Duodenal mucosa (tissue), 2 donors: ENCODE measurements at regions not wholly inside any gene's neighbourhood (a gene's known extent, or its start where the extent isn't known, plus 50 kb on each side); places are given as distances from the start of the nearest gene placed in this dataset.

Experiments used
- H3K27ac ChIP-seq: one replicate; pipeline ENCODE4 v1.7.0; 2013; ENCODE audit warnings: low read depth, low read length
- H3K27me3 ChIP-seq, 2 donors: one replicate each; pipeline ENCODE4 v1.7.0; 2013; ENCODE audit warnings: low read length in 2 of 2, control low read depth in 1 of 2; ENCODE audit not compliant: insufficient read depth in 2 of 2, control insufficient read depth in 1 of 2
- H3K36me3 ChIP-seq, 2 donors: one replicate each; pipeline ENCODE4 v1.7.0; 2013; ENCODE audit warnings: low read length in 2 of 2, control low read depth in 1 of 2; ENCODE audit not compliant: insufficient read depth in 2 of 2, control insufficient read depth in 1 of 2
- H3K4me1 ChIP-seq, 2 donors: one replicate each; pipeline ENCODE4 v1.7.0; 2013; ENCODE audit warnings: low read length in 2 of 2, control low read depth in 1 of 2; ENCODE audit not compliant: insufficient read depth in 2 of 2, control insufficient read depth in 1 of 2
- H3K4me3 ChIP-seq, 2 donors: one replicate each; pipeline ENCODE4 v1.7.0; 2013; ENCODE audit warnings: low read length in 2 of 2, low read depth in 1 of 2
- H3K9ac ChIP-seq, 2 donors: one replicate each; pipeline ENCODE4 v1.7.0; 2013; ENCODE audit warnings: low read length in 2 of 2, low read depth in 1 of 2
- H3K9me3 ChIP-seq, 2 donors: one replicate each; pipeline ENCODE4 v1.7.0; 2013; ENCODE audit warnings: low read length in 2 of 2, control low read depth in 1 of 2; ENCODE audit not compliant: control insufficient read depth in 1 of 2

DNA sequence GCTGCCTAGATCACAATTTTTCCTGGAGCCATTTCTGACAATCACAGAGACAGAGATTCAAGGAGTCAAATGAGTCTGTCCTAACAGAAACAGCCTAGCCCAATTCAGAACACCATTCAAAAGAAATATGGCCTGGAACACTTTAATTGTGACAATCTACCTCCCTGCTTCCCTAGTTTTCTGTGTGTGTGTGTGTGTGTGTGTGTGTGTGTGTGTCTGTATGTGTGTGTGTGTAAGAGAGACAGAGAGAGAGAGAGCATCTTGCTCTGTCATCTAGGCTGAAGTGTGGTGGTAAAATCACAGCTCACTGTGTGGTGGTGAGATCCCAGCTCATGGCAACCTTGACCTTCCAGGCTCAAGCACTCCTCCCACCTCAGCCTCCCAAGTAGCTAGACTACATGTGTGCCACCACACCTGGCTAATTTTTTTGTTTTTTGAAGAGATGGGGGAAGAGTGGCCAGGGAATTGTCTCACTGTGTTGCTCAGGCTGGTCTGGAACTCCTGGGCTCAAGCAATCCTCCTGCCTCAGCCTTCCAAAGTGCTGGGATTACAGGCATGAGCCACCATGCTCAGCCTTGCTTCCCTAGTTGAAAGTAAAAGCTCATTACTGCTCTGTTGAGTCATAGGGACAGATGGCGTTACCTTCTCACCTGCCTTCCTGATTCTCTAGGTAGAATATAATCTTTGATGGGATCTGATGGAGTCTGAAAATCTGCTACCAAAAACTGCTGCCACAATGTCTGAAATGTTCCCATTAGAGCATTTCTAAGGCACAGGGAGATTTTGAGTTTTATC, 89.6 kb upstream of the BEND6 start:
- Histone ChIP-seq H3K27me3 (no peaks in the 10 kb centered on the region), H3K4me1 (peaks cover 0 to 32% of the 10 kb centered on the region in 2 donors), H3K9me3 (no peaks in the 10 kb centered on the region), H3K27ac (no peak overlapping the region), H3K4me3 (no peak overlapping the region), H3K9ac (no peak overlapping the region), H3K36me3 (no peaks in the 10 kb centered on the region)

DNA sequence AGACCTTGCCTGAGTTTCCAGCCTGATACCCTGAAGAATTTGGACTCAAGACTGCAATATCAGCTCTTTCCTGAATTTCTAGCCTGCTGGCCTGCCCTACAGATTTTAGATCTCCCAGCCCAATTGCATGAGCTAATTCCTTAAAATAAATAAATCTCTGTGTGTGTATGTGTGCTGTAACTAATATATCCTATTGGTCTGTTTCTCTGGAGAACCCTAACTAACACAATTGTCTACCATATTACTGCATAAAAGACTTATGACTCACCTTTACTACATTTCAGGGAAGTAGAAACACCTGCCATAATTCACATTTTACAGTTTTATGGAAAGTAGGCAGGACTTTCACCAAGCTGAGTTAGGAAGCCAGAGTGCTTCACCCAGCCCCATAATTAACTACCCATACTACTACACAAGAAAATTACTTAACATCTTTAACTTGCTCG, 90.7 kb upstream of the BEND6 start:
- H3K4me3 ChIP-seq: no peak overlapping the region
- no peaks in the 10 kb centered on the region for H3K36me3 ChIP-seq
- peaks cover 0 to 36% of the 10 kb centered on the region in 2 donors for H3K4me1 ChIP-seq
- no peaks in the 10 kb centered on the region for H3K27me3 ChIP-seq
- H3K27ac ChIP-seq: no peak overlapping the region
- H3K9me3 ChIP-seq: no peaks in the 10 kb centered on the region
- H3K9ac ChIP-seq: no peak overlapping the region

DNA sequence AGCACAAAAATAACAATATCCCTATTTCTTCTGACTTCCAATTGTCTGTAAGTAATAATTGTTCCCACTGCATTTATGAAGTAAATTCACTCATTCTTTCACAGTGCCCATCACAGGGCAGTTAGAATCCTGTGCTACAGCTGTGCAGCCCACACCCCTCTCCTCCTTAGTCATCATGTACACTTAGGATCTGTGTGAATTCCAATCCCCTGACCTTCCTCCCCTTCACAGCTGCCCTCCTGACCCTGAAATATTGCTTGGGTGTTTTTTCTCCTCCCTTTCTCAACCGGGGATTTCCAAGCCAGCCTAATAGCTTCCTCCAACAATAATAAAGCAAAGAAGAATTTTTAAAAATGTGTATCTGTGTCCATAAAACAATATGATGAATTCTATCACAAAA, 91.5 kb upstream of the BEND6 start:
- no peaks in the 10 kb centered on the region for H3K27me3 ChIP-seq
- H3K27ac ChIP-seq: no peak overlapping the region
- no peak overlapping the region for H3K9ac ChIP-seq
- H3K4me3 ChIP-seq: no peak overlapping the region
- H3K36me3 ChIP-seq: no peaks in the 10 kb centered on the region
- no peaks in the 10 kb centered on the region for H3K9me3 ChIP-seq
- H3K4me1 ChIP-seq: peaks cover 0 to 36% of the 10 kb centered on the region in 2 donors

DNA sequence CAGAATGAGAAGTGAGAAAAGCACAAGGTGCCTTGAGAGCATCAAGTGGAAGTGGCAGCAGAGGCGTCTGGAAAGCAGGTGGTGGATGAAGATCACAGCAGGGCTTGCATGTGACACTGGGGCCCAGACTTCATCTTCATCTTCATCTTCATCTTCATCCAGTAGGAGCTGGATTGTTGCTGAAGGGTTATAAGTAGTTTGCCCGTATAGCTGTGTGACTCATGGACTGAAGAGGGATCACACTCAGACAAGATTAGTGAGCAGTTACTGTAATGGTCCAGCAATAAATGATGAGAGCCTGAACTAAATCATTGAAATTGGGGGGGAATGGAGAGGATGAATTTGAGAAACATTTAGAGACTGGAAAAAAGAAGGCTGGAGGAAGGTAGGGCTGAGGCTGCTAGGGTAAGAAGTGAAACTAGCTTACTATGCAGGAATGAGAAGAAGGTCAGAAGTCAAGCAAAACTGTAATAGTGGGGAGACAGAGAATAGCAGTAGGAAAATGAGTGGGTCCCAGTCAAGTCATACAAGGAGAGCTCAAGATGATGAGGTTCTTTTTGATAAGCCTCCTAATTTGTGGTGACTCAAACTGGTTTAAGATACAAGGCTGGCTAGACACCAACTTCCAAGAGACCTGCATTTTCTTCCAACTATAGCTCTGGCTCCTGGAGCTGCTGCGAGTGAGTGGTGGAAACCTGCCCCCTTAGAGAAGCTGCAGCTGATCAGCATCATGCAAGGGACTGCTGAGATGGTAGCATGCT, 92.3 kb upstream of the BEND6 start:
- Histone ChIP-seq H3K9me3 (no peaks in the 10 kb centered on the region), H3K4me1 (peaks cover 0 to 36% of the 10 kb centered on the region in 2 donors), H3K27me3 (no peaks in the 10 kb centered on the region)

DNA sequence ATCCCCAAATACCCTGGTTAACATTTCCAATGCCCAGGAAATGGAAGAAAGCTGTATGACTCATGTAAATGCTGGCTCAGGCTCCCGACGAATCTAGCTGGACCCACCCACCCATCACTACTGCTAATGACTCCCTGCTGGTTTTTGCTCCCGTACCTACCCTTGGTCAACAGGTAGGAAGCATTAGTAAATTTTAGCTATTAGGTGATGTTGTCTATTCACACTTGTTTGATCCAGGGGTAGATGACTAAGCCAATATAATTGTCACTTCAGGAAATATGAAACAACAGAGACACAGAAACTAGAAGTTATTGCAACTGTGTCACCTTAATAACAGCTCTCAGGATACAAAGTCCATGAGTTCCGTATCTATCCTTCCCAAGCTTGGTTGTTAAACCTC, 94.4 kb upstream of the BEND6 start:
- no peak overlapping the region for H3K9ac ChIP-seq
- H3K9me3 ChIP-seq: no peaks in the 10 kb centered on the region
- no peaks in the 10 kb centered on the region for H3K36me3 ChIP-seq
- no peak overlapping the region for H3K27ac ChIP-seq
- peaks cover 0 to 34% of the 10 kb centered on the region in 2 donors for H3K4me1 ChIP-seq
- H3K27me3 ChIP-seq: no peaks in the 10 kb centered on the region
- H3K4me3 ChIP-seq: no peak overlapping the region

More for the DNA sequence above, 92.3 kb upstream of the BEND6 start:
- no peaks in the 10 kb centered on the region for H3K36me3 ChIP-seq
- H3K4me3 ChIP-seq: no peak overlapping the region
- no peak overlapping the region for H3K9ac ChIP-seq
- H3K27ac ChIP-seq: no peak overlapping the region

DNA sequence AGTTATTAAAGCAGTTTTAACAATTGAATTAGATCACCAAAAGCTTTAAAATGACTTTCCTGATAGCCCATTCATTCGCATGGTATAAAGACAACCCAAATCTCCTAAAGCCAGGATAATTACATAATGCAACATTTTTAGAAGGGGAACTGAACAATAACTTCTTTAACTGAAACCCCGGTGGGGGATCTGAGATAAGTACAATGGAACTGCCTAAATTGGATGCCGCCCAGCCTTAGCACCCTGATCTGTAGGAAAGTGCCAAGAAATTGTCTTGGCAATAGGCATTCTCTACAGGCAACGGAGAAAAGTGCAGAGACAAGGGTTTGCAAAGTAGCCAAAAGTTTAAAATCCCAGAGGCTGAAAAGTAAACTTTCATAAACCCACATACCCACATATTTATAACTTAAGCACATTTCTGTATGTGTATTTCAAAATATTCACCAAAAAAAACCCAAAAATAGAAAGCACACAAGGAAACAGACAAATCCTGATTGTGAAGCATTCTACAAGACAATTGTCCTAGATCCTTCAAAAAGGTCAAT, 98.8 kb upstream of the BEND6 start:
- Histone ChIP-seq H3K4me3 (no peak overlapping the region), H3K4me1 (peaks cover 4 to 11% of the 10 kb centered on the region in 2 donors), H3K9ac (no peak overlapping the region), H3K9me3 (no peaks in the 10 kb centered on the region), H3K27me3 (peaks cover 0 to 2% of the 10 kb centered on the region in 2 donors), H3K36me3 (no peaks in the 10 kb centered on the region), H3K27ac (no peak overlapping the region)

DNA sequence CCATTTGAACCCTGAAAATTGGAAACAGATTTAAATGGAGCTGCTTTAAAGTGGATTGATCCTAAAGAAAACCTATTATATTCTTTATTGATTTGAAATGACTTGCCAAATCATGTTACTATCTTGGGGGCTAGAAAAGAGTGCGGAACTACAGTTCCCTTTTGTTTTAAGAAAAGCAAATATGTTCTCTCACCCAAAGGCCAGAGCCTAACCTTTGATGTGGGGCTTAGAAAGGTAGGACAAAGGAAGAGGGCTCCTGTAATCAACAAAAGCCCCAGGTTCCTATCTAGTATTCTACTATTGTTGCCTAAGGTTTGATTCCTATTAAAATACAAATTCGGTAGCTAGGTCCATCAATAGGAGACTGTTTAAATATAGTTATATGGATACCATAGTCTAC, 100.8 kb upstream of the BEND6 start:
- Histone ChIP-seq H3K4me3 (no peak overlapping the region), H3K9ac (no peak overlapping the region), H3K36me3 (no peaks in the 10 kb centered on the region), H3K9me3 (no peaks in the 10 kb centered on the region), H3K4me1 (peaks cover 9% of the 10 kb centered on the region in 2 donors), H3K27ac (no peak overlapping the region), H3K27me3 (peaks cover 0 to 3% of the 10 kb centered on the region in 2 donors)

DNA sequence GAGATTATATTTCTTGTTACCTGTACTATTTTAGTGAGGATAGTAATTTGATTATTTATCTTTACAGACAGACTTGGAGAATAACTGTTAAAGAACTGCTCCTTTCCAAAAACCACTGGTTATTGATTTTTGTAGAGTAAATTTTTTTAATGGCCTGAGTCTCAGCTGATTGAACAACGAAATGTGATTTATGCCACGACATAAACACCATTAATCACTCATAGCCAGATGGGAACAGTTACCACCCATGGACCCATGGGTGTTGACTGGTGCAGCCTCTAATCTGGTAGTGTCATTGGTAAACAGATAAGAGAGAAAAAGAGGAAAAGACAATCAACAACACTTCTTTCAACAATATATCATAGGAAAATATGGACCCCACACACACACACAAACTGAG, 101.4 kb upstream of the BEND6 start:
- no peaks in the 10 kb centered on the region for H3K36me3 ChIP-seq
- no peak overlapping the region for H3K27ac ChIP-seq
- H3K4me3 ChIP-seq: no peak overlapping the region
- H3K9me3 ChIP-seq: no peaks in the 10 kb centered on the region
- H3K27me3 ChIP-seq: peaks cover 0 to 3% of the 10 kb centered on the region in 2 donors
- peaks cover 9% of the 10 kb centered on the region in 2 donors for H3K4me1 ChIP-seq
- no peak overlapping the region for H3K9ac ChIP-seq

DNA sequence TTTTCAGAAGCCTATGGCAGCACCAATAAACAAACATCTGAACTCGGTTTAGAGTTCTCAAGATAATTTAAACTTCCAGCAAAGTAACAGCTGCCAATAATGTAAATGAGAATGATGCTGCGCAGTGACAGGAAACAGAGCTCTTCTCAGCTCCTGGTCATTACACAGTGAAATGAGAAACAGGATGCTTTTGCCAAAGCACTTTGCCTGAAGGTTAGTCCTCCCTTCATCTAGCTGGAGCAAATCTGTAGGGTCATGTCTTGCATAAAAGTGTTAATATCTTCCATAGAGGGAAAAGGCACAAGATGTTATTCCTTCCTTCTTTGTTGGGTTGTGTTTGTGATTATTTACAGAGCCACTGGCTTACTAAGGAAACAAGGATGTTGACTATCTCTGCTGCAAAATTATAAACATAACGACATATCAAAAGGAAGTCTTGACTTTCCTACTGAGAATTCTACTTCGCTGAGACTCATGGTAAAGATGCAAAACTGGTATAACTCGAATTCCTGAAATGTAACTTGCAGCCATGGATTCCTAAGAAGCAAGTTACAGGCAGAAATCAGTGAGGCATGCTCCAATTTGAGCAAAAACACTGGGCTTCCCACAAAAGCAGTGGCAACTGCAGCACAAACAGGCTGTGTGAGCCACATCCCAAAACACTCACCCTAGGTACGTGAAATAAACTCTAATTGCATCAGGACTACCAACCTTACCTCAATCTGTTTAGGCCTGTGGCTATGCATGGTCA, 102.5 kb upstream of the BEND6 start:
- peak overlapping the region in 1 of 2 donors; percentile 57 for H3K4me3 ChIP-seq
- no peaks in the 10 kb centered on the region for H3K36me3 ChIP-seq
- H3K9ac ChIP-seq: no peak overlapping the region
- H3K4me1 ChIP-seq: peaks cover 9% of the 10 kb centered on the region in 2 donors
- H3K9me3 ChIP-seq: no peaks in the 10 kb centered on the region
- peaks cover 0 to 3% of the 10 kb centered on the region in 2 donors for H3K27me3 ChIP-seq
- H3K27ac ChIP-seq: no peak overlapping the region
